ENCODE measurements at regions not wholly inside any gene's neighbourhood (a gene's known extent, or its start where the extent isn't known, plus 50 kb on each side); places are given as distances from the start of the nearest gene placed in this dataset.

GRCh38 chr1:81412954-81413353 is 387.8 kb upstream of the ADGRL2 start:
- Mint-ChIP-seq H3K27ac (ENCODE audit: unreplicated experiment) (no peak overlapping the region), H3K9me3 (ENCODE audit: unreplicated experiment) (no peaks in the 10 kb centered on the region), H3K36me3 (ENCODE audit: insufficient read depth, unreplicated experiment) (no peaks in the 10 kb centered on the region), H3K27me3 (ENCODE audit: insufficient read depth, unreplicated experiment) (no peaks in the 10 kb centered on the region), H3K4me1 (ENCODE audit: low read depth, unreplicated experiment) (no peaks in the 10 kb centered on the region), H3K4me3 (ENCODE audit: unreplicated experiment) (no peak overlapping the region)
- TF ChIP-seq CTCF (IDR thresholded peaks at IDR 0.05; ENCODE audit: insufficient read depth in 1 of 2, low read depth in 1 of 2, low read length in 1 of 2, severe bottlenecking in 1 of 2, unreplicated experiment in 1 of 2) = no peak
- no peaks in the 10 kb centered on the region for H3K4me1 ChIP-seq
- H3K27me3 ChIP-seq (replicated peaks; ENCODE audit: control insufficient read depth, insufficient read depth, low read length) = no peaks in the 10 kb centered on the region
- ChIA-PET CTCF (no interaction called here), POLR2A (no interaction called here)
- intact Hi-C loops (cut with micrococcal nuclease; ENCODE audit: unreplicated experiment) = no loop called here
- no peak overlapping the region for H3K4me3 ChIP-seq (ENCODE audit: low read depth, low read length)
- no peaks in the 10 kb centered on the region for H3K36me3 ChIP-seq (ENCODE audit: control insufficient read depth, insufficient read depth, low read length)
- no TSS peak for BruUV-seq (replicated peaks)
- H3K9me3 ChIP-seq = no peaks in the 10 kb centered on the region
- no peak for DNase-seq

GRCh38 chr1:81410941-81411340 is 389.8 kb upstream of the ADGRL2 start:
- CTCF ChIA-PET = no interaction called here
- Mint-ChIP-seq H3K27ac (ENCODE audit: unreplicated experiment) (no peak overlapping the region), H3K4me1 (ENCODE audit: low read depth, unreplicated experiment) (no peaks in the 10 kb centered on the region), H3K4me3 (ENCODE audit: unreplicated experiment) (no peak overlapping the region), H3K36me3 (ENCODE audit: insufficient read depth, unreplicated experiment) (no peaks in the 10 kb centered on the region), H3K27me3 (ENCODE audit: insufficient read depth, unreplicated experiment) (no peaks in the 10 kb centered on the region), H3K9me3 (ENCODE audit: unreplicated experiment) (no peaks in the 10 kb centered on the region)
- intact Hi-C loops (cut with micrococcal nuclease; ENCODE audit: unreplicated experiment) = no loop called here
- no peak for DNase-seq
- no peaks in the 10 kb centered on the region for H3K9me3 ChIP-seq
- POLR2A ChIA-PET = no interaction called here
- no peaks in the 10 kb centered on the region for H3K27me3 ChIP-seq (replicated peaks; ENCODE audit: control insufficient read depth, insufficient read depth, low read length)
- H3K4me1 ChIP-seq = no peaks in the 10 kb centered on the region
- TF ChIP-seq CTCF (IDR thresholded peaks at IDR 0.05; ENCODE audit: insufficient read depth in 1 of 2, low read depth in 1 of 2, low read length in 1 of 2, severe bottlenecking in 1 of 2, unreplicated experiment in 1 of 2) = no peak
- H3K36me3 ChIP-seq (ENCODE audit: control insufficient read depth, insufficient read depth, low read length) = no peaks in the 10 kb centered on the region
- no peak overlapping the region for H3K4me3 ChIP-seq (ENCODE audit: low read depth, low read length)
- no TSS peak for BruUV-seq (replicated peaks)

GRCh38 chr1:81410351-81410750 is 390.4 kb upstream of the ADGRL2 start:
- no peaks in the 10 kb centered on the region for H3K9me3 ChIP-seq
- intact Hi-C loops (cut with micrococcal nuclease; ENCODE audit: unreplicated experiment) = no loop called here
- DNase-seq = no peak
- no peaks in the 10 kb centered on the region for H3K9me3 Mint-ChIP-seq (ENCODE audit: unreplicated experiment)
- H3K27me3 Mint-ChIP-seq (ENCODE audit: insufficient read depth, unreplicated experiment) = no peaks in the 10 kb centered on the region
- no peaks in the 10 kb centered on the region for H3K4me1 Mint-ChIP-seq (ENCODE audit: low read depth, unreplicated experiment)
- H3K27me3 ChIP-seq (replicated peaks; ENCODE audit: control insufficient read depth, insufficient read depth, low read length) = no peaks in the 10 kb centered on the region
- H3K36me3 ChIP-seq (ENCODE audit: control insufficient read depth, insufficient read depth, low read length) = no peaks in the 10 kb centered on the region
- H3K36me3 Mint-ChIP-seq (ENCODE audit: insufficient read depth, unreplicated experiment) = no peaks in the 10 kb centered on the region
- no TSS peak for BruUV-seq (replicated peaks)
- no peak overlapping the region for H3K4me3 ChIP-seq (ENCODE audit: low read depth, low read length)
- no peak overlapping the region for H3K27ac Mint-ChIP-seq (ENCODE audit: unreplicated experiment)
- TF ChIP-seq CTCF (IDR thresholded peaks at IDR 0.05; ENCODE audit: insufficient read depth in 1 of 2, low read depth in 1 of 2, low read length in 1 of 2, severe bottlenecking in 1 of 2, unreplicated experiment in 1 of 2) = no peak
- H3K4me1 ChIP-seq = no peaks in the 10 kb centered on the region
- no peak overlapping the region for H3K4me3 Mint-ChIP-seq (ENCODE audit: unreplicated experiment)
- ChIA-PET CTCF (no interaction called here), POLR2A (no interaction called here)

Data from Caco-2 (cell line).